ENCODE measurements at regions not wholly inside any gene's neighbourhood (a gene's known extent, or its start where the extent isn't known, plus 50 kb on each side); places are given as distances from the start of the nearest gene placed in this dataset.

DNA sequence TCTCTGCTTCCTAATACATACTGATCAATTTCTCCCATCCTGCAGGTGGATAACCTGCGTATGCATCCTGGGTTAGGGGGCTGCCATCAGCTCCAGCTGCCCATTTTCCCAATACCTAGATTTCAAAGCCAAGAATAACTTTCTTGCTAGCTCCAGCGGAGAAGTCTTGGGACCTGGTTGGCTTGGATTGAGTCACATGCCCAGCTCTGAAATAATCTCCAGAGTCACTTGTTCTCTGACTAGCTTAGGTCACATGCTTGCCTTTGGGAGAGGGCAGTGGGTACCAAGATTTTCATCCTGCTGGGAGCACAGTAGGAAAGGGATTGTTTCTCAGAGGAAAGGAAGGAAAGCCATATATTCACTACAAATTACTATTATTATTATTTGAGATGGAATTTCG lies 70.0 kb upstream of the ELAC2 start:
- no peaks in the 10 kb centered on the region for H3K4me1 ChIP-seq (ENCODE audit: control insufficient read depth, insufficient read depth, low read length)
- no peak overlapping the region for H3K4me3 ChIP-seq (ENCODE audit: low read depth, low read length)
- H3K9ac ChIP-seq (ENCODE audit: low read length), result no peak overlapping the region
- H3K36me3 ChIP-seq (ENCODE audit: control insufficient read depth, insufficient read depth, low read length), result no peaks in the 10 kb centered on the region
- H3K27ac ChIP-seq (ENCODE audit: low read depth, low read length), result no peak overlapping the region
- no peaks in the 10 kb centered on the region; the same call in 1 of the 2 replicates for H3K27me3 ChIP-seq (ENCODE audit: control insufficient read depth, insufficient read depth, low read length)
- no peaks in the 10 kb centered on the region for H3K9me3 ChIP-seq (ENCODE audit: control insufficient read depth, insufficient read depth, low read depth, low read length)

DNA sequence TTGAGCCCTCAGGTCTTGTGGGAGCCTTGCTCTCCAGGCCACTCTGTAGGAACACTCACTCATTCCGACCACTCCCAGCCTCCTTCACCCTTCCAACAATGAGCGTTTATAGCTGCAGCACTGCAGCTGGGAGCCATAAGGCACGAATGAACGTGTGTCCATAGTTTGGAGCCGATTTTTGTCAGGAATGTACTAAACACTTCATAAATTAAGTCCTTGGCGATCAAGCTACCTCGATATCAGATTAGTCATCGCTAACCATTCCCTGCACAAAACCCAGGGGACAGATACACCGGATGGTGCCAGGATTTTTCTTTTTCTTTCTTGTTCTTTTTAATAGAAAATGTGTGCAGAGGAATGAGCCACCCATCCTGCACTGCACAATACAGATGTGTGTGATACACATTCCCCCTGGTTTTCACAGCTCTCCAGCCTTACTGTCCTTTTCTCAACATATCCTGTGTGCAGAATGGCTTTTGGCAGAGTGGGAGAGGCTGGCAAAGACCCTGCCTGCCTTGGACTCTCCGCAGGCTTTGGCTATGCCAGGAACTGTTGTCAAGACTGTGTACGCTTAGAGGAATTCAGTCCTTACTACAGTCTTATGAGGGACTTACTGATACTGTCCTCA lies 68.4 kb upstream of the ELAC2 start:
- Histone ChIP-seq H3K36me3 (ENCODE audit: control insufficient read depth, insufficient read depth, low read length) (no peaks in the 10 kb centered on the region), H3K4me1 (ENCODE audit: control insufficient read depth, insufficient read depth, low read length) (no peaks in the 10 kb centered on the region), H3K27ac (ENCODE audit: low read depth, low read length) (no peak overlapping the region), H3K27me3 (ENCODE audit: control insufficient read depth, insufficient read depth, low read length) (no peaks in the 10 kb centered on the region; the same call in 1 of the 2 replicates), H3K9me3 (ENCODE audit: control insufficient read depth, insufficient read depth, low read depth, low read length) (no peaks in the 10 kb centered on the region), H3K4me3 (ENCODE audit: low read depth, low read length) (no peak overlapping the region), H3K9ac (ENCODE audit: low read length) (no peak overlapping the region)

DNA sequence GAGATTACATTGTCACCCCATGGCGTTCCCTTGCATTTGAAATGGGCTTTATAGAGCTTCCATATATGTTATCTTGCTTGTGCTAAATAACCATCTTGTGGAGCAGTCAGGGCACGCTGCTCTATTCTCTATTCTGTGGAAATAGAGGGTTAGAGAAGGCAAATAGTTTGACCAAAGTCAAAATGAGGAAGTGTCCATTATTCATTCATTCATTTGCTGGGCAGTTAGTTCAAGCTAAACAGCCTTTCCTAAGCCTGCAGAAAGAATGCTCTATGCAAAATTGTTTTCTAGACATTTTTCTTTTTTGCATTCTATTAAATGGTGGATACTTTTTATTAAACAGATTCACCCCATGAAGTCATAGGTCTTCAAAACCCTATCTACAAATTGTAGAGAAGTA lies 67.8 kb upstream of the ELAC2 start:
- Histone ChIP-seq H3K27ac (ENCODE audit: low read depth, low read length) (no peak overlapping the region), H3K4me3 (ENCODE audit: low read depth, low read length) (no peak overlapping the region), H3K4me1 (ENCODE audit: control insufficient read depth, insufficient read depth, low read length) (no peaks in the 10 kb centered on the region), H3K9me3 (ENCODE audit: control insufficient read depth, insufficient read depth, low read depth, low read length) (no peaks in the 10 kb centered on the region), H3K27me3 (ENCODE audit: control insufficient read depth, insufficient read depth, low read length) (no peaks in the 10 kb centered on the region; the same call in 1 of the 2 replicates), H3K36me3 (ENCODE audit: control insufficient read depth, insufficient read depth, low read length) (no peaks in the 10 kb centered on the region), H3K9ac (ENCODE audit: low read length) (no peak overlapping the region)

DNA sequence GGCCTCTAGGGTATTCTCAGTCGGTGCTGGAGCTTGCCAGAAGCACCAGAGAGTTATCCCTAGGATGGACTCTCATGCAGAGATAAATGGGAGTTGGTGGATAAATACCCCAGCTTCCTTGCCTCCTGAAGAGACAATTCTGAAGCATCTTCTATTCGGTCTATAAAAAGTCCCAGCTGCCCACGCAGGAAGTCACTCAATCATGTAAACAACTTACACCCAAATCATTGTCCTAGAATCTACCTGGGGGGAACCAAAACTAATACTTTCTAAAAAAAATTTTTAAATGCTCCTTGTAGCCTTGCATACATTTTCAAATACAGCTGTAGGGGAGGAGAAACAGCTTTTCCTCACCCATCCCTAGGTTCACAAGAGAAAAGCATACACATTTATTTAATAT lies 66.6 kb upstream of the ELAC2 start:
- H3K27me3 ChIP-seq (ENCODE audit: control insufficient read depth, insufficient read depth, low read length), result no peaks in the 10 kb centered on the region; the same call in 1 of the 2 replicates
- no peak overlapping the region for H3K27ac ChIP-seq (ENCODE audit: low read depth, low read length)
- H3K9me3 ChIP-seq (ENCODE audit: control insufficient read depth, insufficient read depth, low read depth, low read length), result no peaks in the 10 kb centered on the region
- H3K9ac ChIP-seq (ENCODE audit: low read length), result no peak overlapping the region
- no peaks in the 10 kb centered on the region for H3K4me1 ChIP-seq (ENCODE audit: control insufficient read depth, insufficient read depth, low read length)
- H3K36me3 ChIP-seq (ENCODE audit: control insufficient read depth, insufficient read depth, low read length), result no peaks in the 10 kb centered on the region
- no peak overlapping the region for H3K4me3 ChIP-seq (ENCODE audit: low read depth, low read length)

DNA sequence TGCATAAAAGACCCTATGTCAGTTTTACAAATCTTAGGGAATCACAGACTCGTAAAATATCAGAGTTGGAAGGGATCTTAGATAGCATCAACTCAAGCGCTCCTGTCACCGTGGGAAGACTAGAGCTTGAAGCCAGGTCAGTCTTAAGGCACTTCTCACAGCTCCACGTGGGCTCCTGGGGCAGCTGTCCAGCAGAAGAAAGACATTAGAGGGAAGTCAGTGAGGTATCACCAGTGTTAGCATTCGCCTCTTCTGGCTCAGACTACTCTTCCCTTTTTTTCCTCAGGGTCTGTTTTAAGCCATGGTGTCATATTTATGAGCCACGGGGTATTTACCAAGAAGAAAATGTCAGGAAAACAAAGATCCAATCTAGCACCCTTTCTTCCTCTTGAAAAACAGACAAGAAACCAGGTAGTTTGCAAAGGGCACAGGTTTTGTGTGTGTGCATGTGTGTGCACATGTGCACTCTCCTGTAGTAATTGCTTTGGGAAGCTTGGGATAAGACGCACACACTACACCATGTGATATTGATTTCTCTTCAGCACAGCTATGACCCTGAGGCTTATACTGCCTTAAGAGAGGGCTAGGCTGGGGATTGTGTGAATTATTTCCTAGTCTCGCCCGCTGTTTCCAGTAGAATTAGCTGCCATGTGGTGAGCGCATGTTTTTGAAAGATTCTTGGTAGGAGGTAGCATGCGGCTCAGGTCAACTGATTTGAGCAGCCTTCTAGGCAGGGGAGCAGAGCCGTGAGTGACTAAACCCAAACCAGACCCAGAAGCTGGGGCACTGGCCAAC lies 61.0 kb upstream of the ELAC2 start:
- Histone ChIP-seq H3K9ac (ENCODE audit: low read length) (no peak overlapping the region), H3K27ac (ENCODE audit: low read depth, low read length) (no peak overlapping the region), H3K4me3 (ENCODE audit: low read depth, low read length) (no peak overlapping the region), H3K9me3 (ENCODE audit: control insufficient read depth, insufficient read depth, low read depth, low read length) (no peaks in the 10 kb centered on the region), H3K36me3 (ENCODE audit: control insufficient read depth, insufficient read depth, low read length) (no peaks in the 10 kb centered on the region), H3K27me3 (ENCODE audit: control insufficient read depth, insufficient read depth, low read length) (no peaks in the 10 kb centered on the region), H3K4me1 (ENCODE audit: control insufficient read depth, insufficient read depth, low read length) (no peaks in the 10 kb centered on the region)

DNA sequence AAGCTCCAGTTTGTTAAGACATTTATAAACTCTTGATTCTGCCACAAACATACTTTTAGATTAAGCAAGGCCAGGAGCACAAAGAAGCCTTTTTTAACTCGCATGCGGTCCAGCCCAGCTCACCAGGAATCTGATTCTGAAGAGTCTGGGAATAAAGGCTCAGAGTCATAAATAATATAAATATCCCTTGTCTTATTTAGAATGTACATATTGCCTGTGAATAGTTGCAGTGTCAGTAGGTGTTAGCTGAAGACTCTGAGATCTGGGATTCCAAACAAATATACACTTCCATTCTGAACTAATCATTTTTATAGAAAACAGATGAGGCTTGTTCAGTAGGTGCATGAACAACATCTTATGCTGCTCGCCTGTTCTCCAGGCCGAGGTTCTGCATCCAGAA lies 59.1 kb upstream of the ELAC2 start:
- no peak overlapping the region for H3K4me3 ChIP-seq (ENCODE audit: low read depth, low read length)
- no peak overlapping the region for H3K9ac ChIP-seq (ENCODE audit: low read length)
- H3K27me3 ChIP-seq (ENCODE audit: control insufficient read depth, insufficient read depth, low read length), result no peaks in the 10 kb centered on the region
- no peaks in the 10 kb centered on the region for H3K36me3 ChIP-seq (ENCODE audit: control insufficient read depth, insufficient read depth, low read length)
- no peaks in the 10 kb centered on the region for H3K9me3 ChIP-seq (ENCODE audit: control insufficient read depth, insufficient read depth, low read depth, low read length)
- H3K4me1 ChIP-seq (ENCODE audit: control insufficient read depth, insufficient read depth, low read length), result no peaks in the 10 kb centered on the region
- H3K27ac ChIP-seq (ENCODE audit: low read depth, low read length), result no peak overlapping the region

DNA sequence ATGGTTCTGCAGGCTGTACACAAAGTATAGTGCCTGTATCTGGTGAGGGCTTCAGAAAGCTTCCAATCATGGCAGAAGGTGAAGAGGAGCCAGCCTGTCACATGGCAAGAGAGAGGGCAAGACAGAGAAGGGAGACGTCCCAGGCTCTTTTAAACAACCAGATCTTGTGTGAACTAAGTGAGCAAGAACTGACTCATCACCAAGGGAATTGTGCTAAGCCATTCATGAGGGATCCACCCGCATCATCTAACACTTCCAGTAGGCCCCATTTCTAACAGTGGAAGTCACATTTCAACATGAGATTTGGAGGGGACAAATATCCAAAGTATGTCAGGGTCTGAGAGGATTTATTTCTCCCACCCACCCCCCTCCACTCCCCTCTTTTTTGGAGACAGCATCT lies 56.2 kb upstream of the ELAC2 start:
- Histone ChIP-seq H3K9me3 (ENCODE audit: control insufficient read depth, insufficient read depth, low read depth, low read length) (no peaks in the 10 kb centered on the region), H3K36me3 (ENCODE audit: control insufficient read depth, insufficient read depth, low read length) (no peaks in the 10 kb centered on the region), H3K9ac (ENCODE audit: low read length) (no peak overlapping the region), H3K27me3 (ENCODE audit: control insufficient read depth, insufficient read depth, low read length) (no peaks in the 10 kb centered on the region), H3K4me1 (ENCODE audit: control insufficient read depth, insufficient read depth, low read length) (no peaks in the 10 kb centered on the region), H3K4me3 (ENCODE audit: low read depth, low read length) (no peak overlapping the region), H3K27ac (ENCODE audit: low read depth, low read length) (no peak overlapping the region)

DNA sequence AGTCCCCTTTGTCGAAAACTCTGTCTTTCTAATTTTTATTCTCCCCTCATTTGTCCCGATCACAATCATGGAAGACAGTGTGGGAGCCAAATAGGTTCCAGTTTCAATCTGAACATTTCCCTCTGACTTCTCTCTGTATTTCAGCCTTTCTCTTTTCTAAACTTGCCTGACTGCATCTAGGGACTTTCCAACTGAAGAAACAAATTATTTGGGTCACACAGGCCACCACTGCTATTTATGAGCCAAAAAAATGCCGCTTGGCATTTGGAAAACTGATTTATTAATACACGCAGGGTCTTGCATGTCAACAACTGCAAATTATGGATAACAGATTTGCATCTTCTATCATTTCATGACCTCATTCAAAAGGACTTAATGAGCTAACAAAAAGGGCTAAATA lies 55.2 kb upstream of the ELAC2 start:
- no peaks in the 10 kb centered on the region for H3K36me3 ChIP-seq (ENCODE audit: control insufficient read depth, insufficient read depth, low read length)
- no peak overlapping the region for H3K9ac ChIP-seq (ENCODE audit: low read length)
- no peaks in the 10 kb centered on the region for H3K4me1 ChIP-seq (ENCODE audit: control insufficient read depth, insufficient read depth, low read length)
- H3K27me3 ChIP-seq (ENCODE audit: control insufficient read depth, insufficient read depth, low read length), result no peaks in the 10 kb centered on the region
- H3K9me3 ChIP-seq (ENCODE audit: control insufficient read depth, insufficient read depth, low read depth, low read length), result peaks cover under 1% of the 10 kb centered on the region; the same call in 1 of the 2 replicates
- H3K27ac ChIP-seq (ENCODE audit: low read depth, low read length), result no peak overlapping the region
- H3K4me3 ChIP-seq (ENCODE audit: low read depth, low read length), result no peak overlapping the region

DNA sequence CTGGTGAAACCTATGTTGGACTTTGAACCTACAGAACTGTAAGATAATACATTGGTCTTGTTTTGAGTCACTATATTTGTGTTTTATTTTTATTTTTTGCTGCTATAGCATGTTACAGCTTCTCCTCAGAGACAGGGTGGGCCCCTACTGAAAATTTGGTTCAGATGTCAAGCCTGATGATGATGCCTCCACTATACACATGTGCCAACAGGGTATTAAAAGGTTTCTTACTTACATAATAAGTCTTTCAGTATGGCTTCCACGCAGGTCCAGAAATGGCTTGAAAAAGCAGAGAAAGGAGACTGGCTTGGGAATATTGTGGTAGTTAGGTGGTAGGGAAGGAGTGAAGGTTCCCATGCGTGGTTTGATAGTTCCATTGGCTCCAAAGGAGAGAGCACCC lies 52.9 kb upstream of the ELAC2 start:
- Histone ChIP-seq H3K27me3 (ENCODE audit: control insufficient read depth, insufficient read depth, low read length) (no peaks in the 10 kb centered on the region), H3K9ac (ENCODE audit: low read length) (no peak overlapping the region), H3K4me1 (ENCODE audit: control insufficient read depth, insufficient read depth, low read length) (no peaks in the 10 kb centered on the region), H3K4me3 (ENCODE audit: low read depth, low read length) (no peak overlapping the region), H3K27ac (ENCODE audit: low read depth, low read length) (no peak overlapping the region), H3K9me3 (ENCODE audit: control insufficient read depth, insufficient read depth, low read depth, low read length) (peaks cover 7% of the 10 kb centered on the region; the same call in 1 of the 2 replicates), H3K36me3 (ENCODE audit: control insufficient read depth, insufficient read depth, low read length) (no peaks in the 10 kb centered on the region)

DNA sequence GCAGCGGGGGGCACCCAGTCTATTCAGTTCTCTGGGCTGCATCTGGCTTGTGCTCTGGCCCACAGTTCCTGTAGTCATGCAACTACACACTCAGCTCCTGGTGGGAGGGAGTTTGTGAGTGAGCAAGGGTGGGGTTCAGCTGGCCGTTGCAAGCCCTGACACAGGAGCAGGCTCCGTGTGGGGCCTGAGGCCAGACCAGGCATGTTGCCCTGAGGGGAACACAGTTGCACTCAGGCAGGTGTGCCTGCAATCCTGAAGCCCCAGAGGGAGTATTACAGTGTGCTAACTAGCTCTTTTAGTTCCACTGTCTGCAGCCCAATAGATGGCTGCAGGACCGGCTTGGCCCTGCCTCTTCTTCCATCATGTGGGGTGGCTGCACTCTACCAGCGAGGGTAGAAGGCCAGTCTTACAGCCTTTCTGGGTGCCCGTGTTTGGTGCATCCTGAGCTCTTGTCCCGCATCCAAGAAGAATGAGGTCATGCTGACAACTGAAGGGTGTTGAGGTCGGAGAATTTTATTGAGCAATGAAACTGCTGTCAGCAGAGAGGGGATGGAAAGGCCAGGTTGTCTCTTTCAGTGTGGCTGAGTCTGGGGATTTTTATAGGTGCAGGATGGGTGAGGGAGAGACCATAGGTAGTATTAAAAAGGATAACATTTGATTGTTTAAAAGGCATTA lies 49.9 kb upstream of the ELAC2 start:
- Histone ChIP-seq H3K27ac (ENCODE audit: low read depth, low read length) (no peak overlapping the region), H3K4me3 (ENCODE audit: low read depth, low read length) (no peak overlapping the region), H3K9ac (ENCODE audit: low read length) (no peak overlapping the region), H3K9me3 (ENCODE audit: control insufficient read depth, insufficient read depth, low read depth, low read length) (peaks cover 7% of the 10 kb centered on the region; the same call in 1 of the 2 replicates), H3K27me3 (ENCODE audit: control insufficient read depth, insufficient read depth, low read length) (no peaks in the 10 kb centered on the region), H3K4me1 (ENCODE audit: control insufficient read depth, insufficient read depth, low read length) (no peaks in the 10 kb centered on the region), H3K36me3 (ENCODE audit: control insufficient read depth, insufficient read depth, low read length) (no peaks in the 10 kb centered on the region)

All from HUES6 (cell line).